ENCODE measurements at regions not wholly inside any gene's neighbourhood (a gene's known extent, or its start where the extent isn't known, plus 50 kb on each side); places are given as distances from the start of the nearest gene placed in this dataset.

GRCh38 chr15:26020871-26021270 is 157.7 kb upstream of the ATP10A start:
- Mint-ChIP-seq H3K27ac (ENCODE audit: unreplicated experiment) (peak overlapping the region; percentile 24), H3K4me3 (no peak overlapping the region)

GRCh38 chr15:26017665-26018064 is 154.5 kb upstream of the ATP10A start:
- Mint-ChIP-seq H3K36me3 (ENCODE audit: low read depth) (no peaks in the 10 kb centered on the region), H3K27ac (ENCODE audit: unreplicated experiment) (peak overlapping the region; percentile 85), H3K4me3 (no peak overlapping the region), H3K9me3 (no peaks in the 10 kb centered on the region), H3K4me1 (no peaks in the 10 kb centered on the region), H3K27me3 (ENCODE audit: low read depth) (no peaks in the 10 kb centered on the region)
- no peak for DNase-seq (ENCODE audit: low read depth, low spot score)
- TF ChIP-seq, protein P1, sequence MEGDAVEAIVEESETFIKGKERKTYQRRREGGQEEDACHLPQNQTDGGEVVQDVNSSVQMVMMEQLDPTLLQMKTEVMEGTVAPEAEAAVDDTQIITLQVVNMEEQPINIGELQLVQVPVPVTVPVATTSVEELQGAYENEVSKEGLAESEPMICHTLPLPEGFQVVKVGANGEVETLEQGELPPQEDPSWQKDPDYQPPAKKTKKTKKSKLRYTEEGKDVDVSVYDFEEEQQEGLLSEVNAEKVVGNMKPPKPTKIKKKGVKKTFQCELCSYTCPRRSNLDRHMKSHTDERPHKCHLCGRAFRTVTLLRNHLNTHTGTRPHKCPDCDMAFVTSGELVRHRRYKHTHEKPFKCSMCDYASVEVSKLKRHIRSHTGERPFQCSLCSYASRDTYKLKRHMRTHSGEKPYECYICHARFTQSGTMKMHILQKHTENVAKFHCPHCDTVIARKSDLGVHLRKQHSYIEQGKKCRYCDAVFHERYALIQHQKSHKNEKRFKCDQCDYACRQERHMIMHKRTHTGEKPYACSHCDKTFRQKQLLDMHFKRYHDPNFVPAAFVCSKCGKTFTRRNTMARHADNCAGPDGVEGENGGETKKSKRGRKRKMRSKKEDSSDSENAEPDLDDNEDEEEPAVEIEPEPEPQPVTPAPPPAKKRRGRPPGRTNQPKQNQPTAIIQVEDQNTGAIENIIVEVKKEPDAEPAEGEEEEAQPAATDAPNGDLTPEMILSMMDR (conservative IDR thresholded peaks at IDR 0.05) = no peak

More at GRCh38 chr15:26020871-26021270, 157.7 kb upstream of the ATP10A start:
- no peaks in the 10 kb centered on the region for H3K27me3 Mint-ChIP-seq (ENCODE audit: low read depth)
- H3K9me3 Mint-ChIP-seq = no peaks in the 10 kb centered on the region
- TF ChIP-seq, protein P1 (conservative IDR thresholded peaks at IDR 0.05) = no peak
- no peaks in the 10 kb centered on the region for H3K4me1 Mint-ChIP-seq
- DNase-seq (ENCODE audit: low read depth, low spot score) = no peak
- no peaks in the 10 kb centered on the region for H3K36me3 Mint-ChIP-seq (ENCODE audit: low read depth)

- H3K4me3 Mint-ChIP-seq = no peak overlapping the region
These were observed 152.5 kb upstream of the ATP10A start for GRCh38 chr15:26015516-26016075.

DNA sequence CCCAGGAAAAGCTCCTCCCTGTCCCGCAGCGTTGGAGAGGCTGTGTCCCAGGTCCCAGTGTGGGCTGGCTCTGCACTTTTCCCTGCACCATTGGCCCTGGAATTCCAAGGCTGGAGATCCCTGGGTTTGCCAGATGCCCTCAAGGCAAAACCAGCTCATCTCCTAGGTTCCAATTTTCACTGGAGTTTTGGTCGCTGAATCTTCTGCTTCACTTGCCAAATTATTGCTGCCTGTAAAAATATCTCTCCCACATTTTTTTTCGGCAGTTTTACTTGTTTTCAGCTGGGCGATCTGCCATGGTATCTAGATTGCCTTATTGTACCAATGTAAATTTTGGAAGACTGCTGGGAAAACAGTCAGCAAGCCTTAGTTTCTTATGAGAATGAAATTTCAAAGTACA is 150.9 kb upstream of the ATP10A start:
- H3K9me3 Mint-ChIP-seq = no peaks in the 10 kb centered on the region
- H3K36me3 Mint-ChIP-seq (ENCODE audit: low read depth) = no peaks in the 10 kb centered on the region
- no peak overlapping the region for H3K4me3 Mint-ChIP-seq
- no peak for DNase-seq (ENCODE audit: low read depth, low spot score)
- H3K4me1 Mint-ChIP-seq = no peaks in the 10 kb centered on the region
- TF ChIP-seq, protein P1 (conservative IDR thresholded peaks at IDR 0.05) = no peak
- H3K27me3 Mint-ChIP-seq (ENCODE audit: low read depth) = no peaks in the 10 kb centered on the region
- H3K27ac Mint-ChIP-seq (ENCODE audit: unreplicated experiment) = no peak overlapping the region

More at GRCh38 chr15:26015516-26016075, 152.5 kb upstream of the ATP10A start:
- no peak overlapping the region for H3K27ac Mint-ChIP-seq (ENCODE audit: unreplicated experiment)
- no peaks in the 10 kb centered on the region for H3K4me1 Mint-ChIP-seq
- no peaks in the 10 kb centered on the region for H3K36me3 Mint-ChIP-seq (ENCODE audit: low read depth)
- no peaks in the 10 kb centered on the region for H3K9me3 Mint-ChIP-seq
- no peaks in the 10 kb centered on the region for H3K27me3 Mint-ChIP-seq (ENCODE audit: low read depth)
- TF ChIP-seq, protein P1 (conservative IDR thresholded peaks at IDR 0.05) = no peak
- no peak for DNase-seq (ENCODE audit: low read depth, low spot score)

DNA sequence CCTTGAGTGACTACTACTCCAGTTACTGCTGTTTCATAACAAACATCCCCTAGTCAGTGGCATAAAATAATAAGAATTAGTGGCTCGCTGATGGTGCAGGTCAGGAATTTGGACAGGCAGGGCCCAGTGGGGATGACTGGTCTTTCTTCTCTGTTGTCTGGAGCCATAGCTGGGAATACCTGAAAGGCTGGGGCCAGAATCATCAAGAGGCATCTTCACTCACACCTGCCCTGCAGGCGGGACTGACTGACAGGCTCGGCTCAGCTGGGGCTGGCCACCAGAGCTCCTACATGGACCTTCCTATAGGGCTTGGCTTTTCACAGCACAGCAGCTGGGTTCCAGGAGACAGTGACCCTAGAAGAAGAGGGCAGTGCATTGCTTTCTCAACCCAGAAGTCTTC is 148.8 kb upstream of the ATP10A start:
- H3K27ac Mint-ChIP-seq (ENCODE audit: unreplicated experiment) = no peak overlapping the region
- DNase-seq (ENCODE audit: low read depth, low spot score) = no peak
- TF ChIP-seq, protein P1 (conservative IDR thresholded peaks at IDR 0.05) = no peak
- no peaks in the 10 kb centered on the region for H3K36me3 Mint-ChIP-seq (ENCODE audit: low read depth)
- H3K4me1 Mint-ChIP-seq = no peaks in the 10 kb centered on the region
- no peaks in the 10 kb centered on the region for H3K27me3 Mint-ChIP-seq (ENCODE audit: low read depth)
- no peak overlapping the region for H3K4me3 Mint-ChIP-seq
- H3K9me3 Mint-ChIP-seq = no peaks in the 10 kb centered on the region
